HG02678 (cell line): ENCODE measurements at regions not wholly inside any gene's neighbourhood (a gene's known extent, or its start where the extent isn't known, plus 50 kb on each side); places are given as distances from the start of the nearest gene placed in this dataset.
"Not testable (repeated sequence)": the region's sequence is repeated elsewhere in the genome, so short reads cannot be mapped to it uniquely, and the experiment has no call there.

Experiments used
- ATAC-seq: cut with Tn5 transposase; IDR thresholded peaks from one replicate; pipeline ENCODE4 v1.9.1; 2021; ENCODE audit warnings: mild to moderate bottlenecking, moderate library complexity; ENCODE audit not compliant: unreplicated experiment

DNA sequence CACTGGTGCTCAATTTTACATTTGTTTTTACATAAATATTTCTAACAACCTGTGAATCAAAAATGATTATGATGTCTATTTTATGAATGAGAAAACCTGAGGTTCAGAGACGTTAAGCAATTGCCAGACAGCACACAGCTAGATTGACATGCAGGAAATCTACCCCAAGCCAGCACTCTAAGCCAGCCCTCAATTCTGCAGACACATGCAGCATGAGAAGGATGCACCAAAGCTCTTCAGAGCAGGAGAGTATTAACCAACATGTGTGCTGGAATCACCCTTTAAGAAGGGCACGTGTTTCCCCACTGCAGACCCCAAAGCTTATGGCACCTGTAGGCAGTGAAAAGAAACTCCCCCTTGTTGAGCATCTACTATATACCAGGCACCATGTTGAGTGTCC, 126.1 kb upstream of the ARHGEF3 start:
- ATAC-seq: no peak

DNA sequence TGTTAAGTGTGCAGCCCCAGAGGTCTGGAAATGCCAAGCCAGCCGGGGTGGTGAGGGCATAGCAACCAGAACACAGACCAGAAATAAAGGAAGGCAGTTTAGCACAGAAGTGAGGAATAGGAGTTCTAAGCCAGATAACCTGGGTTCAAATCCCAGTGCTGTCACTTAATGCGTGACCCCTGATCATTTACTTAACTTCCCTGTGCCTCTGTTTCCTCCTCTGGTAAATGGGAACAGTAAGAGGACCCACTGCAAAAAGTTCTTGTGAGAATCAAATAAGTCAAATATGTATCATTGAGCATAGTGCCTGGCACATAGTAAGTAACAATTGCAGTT, 125.2 kb upstream of the ARHGEF3 start:
- ATAC-seq: no peak

GRCh38 chr3:56926243-56926946, 124.6 kb upstream of the ARHGEF3 start:
- no peak for ATAC-seq

- ATAC-seq: not testable (repeated sequence)
These were observed 123.0 kb upstream of the ARHGEF3 start for GRCh38 chr3:56924700-56925099.

- no peak for ATAC-seq
These were observed 121.9 kb upstream of the ARHGEF3 start for GRCh38 chr3:56923526-56924224.

GRCh38 chr3:56921573-56922453, 120.1 kb upstream of the ARHGEF3 start:
- ATAC-seq: no peak

- ATAC-seq: no peak
These were observed 118.0 kb upstream of the ARHGEF3 start for GRCh38 chr3:56919797-56920195.

GRCh38 chr3:56919137-56919796, 117.5 kb upstream of the ARHGEF3 start:
- ATAC-seq: no peak

DNA sequence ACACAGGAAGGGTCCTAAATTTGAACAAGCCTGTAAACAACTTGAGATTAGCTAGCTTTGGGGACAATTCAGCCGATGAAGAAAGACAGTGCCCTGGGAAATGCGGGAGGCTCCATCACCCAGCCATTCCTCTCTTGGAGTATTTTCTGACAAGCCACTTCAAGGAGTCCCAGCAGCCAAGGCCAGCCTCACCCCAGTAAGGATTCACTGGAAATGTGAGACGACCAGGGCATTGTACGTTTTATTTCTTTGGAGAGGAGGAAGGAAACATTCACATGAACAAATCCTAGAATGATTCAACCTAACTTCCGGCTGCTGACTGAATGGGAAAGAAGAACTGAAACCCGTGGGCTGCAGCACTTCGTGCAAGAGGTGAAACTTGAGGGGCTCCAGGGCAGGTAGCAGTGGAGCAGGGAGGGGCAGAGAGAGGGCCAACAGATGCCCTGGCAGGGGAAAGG, 116.4 kb upstream of the ARHGEF3 start:
- peak; percentile 43 for ATAC-seq

- peak; percentile 64 for ATAC-seq
These were observed 115.8 kb upstream of the ARHGEF3 start for GRCh38 chr3:56917361-56918110.

DNA sequence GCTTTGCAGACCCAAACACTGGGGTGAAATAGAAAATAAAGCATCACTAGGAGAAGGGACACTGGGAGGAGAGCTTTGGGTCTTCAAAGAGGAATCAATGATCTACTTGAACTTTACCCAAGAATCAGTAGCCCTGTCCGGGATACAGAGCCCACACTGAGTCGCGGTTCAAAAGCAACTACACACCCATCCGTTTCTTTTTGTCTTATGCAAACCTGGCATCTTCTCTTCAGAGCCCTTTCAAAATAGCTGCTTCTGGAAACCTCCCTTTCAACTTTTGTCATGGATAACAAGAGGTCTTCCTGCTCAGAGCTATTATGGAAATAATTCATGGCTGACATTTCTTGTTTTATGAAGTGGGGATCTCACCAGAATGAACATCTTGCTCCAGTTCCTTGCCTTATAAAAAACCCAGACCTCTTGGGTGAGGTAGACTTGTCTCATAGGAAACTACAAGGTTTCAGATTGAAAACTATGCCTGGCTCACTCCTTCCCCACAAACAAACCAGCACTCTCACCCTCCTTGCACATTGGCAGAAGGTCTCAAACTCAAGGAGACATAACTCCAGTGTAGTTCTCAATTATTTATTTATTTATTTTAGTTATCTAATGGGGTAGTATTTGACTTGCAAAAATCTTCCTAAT, 115.1 kb upstream of the ARHGEF3 start:
- no peak for ATAC-seq

DNA sequence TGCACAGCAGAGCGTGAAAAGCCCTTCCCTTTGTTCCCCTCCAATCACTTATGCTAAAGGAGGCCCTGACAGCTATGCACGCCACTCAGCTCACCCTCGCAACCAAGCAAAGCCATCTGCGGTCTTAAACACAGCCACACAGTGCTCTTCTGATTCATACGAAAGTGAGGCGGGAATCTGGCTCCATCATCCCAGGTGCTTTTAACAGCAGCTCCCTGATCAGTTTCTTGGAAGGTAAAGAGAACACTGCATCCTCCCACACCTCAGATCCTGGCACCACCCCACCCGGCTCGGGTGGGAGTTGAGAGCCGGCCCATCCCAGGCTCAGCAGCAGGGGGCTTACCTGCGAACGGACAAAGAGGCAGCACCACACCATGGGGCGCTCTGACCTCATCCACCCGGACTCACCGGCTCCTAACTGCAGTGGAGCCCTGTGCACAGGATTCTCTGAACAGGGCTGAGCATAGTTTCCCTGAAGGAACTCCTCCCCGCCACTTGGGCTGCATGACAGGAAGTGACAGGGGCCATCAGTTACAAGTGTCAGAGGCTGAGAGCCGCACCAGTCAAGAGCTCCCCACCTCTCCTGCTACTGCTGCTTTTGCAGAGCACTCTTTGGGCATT, 114.3 kb upstream of the ARHGEF3 start:
- ATAC-seq: peak; percentile 46

- no peak for ATAC-seq
These were observed 112.9 kb upstream of the ARHGEF3 start for GRCh38 chr3:56914646-56915045.

GRCh38 chr3:56911363-56911762, 109.6 kb upstream of the ARHGEF3 start:
- ATAC-seq: no peak

DNA sequence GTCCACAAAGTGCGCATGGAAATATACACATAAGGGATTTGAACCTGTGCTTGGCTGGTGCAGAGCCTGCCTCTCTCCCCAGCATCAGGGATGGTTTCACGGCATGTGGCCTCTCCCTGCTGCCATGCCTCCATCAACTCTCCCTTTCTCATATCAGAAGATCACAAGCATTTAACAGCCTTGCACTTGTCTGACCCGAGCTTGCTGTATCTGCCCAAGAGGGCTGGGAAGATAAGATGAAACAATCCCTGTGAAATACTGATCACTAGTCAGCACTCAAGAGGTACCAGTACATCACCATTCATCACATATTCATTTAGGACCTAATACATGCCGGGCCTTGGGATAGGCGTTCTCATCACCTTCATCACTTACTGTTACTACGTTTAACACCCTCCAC, 107.6 kb upstream of the ARHGEF3 start:
- no peak for ATAC-seq

DNA sequence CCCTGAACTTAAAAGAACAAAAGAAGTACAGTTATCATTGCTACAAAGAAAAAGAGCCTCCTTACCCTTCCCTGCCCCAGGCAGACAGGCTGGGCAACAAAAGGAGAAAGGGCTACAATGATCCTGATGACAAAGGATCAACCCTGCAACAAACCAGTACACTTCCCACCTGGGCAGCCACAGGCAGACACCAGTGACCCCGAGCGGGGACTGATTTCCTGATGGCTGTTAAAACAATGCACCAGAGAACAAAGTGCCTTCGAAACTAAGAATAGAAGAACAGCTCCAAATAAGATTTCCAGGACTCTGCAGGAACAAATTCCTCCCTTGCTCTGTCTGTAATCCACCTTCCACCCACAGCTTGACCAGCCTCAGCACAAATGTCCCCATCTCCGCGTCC, 106.3 kb upstream of the ARHGEF3 start:
- ATAC-seq: no peak

GRCh38 chr3:56904552-56905215, 102.9 kb upstream of the ARHGEF3 start:
- no peak for ATAC-seq

DNA sequence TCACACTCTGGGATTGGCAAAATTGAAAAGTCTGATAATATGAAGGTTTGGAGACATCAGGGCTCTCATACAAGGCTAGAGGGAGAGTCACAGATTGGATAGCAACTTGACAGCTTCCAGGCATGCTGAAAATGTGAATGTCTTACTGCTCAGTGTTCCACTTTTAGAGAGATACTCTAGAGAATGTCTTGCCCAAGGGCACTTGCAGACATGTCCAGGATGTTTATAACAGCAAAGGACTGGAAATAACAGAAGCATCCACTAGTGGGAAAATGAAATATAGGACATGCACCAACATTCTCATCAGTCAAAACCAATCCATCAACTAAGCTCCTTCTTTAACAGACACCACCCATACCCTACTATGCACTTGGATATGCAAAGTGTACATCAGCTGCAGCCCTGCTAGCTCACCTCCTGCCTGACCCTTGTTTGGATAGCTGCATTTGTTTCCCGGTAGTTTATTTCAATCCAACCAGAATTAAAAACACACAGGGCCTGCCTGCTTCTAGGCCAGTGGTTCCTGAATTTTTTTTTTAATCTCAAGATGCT, 101.6 kb upstream of the ARHGEF3 start:
- ATAC-seq: no peak
